SK-N-SH treated with all-trans-retinoic acid at 6 μM for 48 hours (cell line): ENCODE measurements at regions not wholly inside any gene's neighbourhood (a gene's known extent, or its start where the extent isn't known, plus 50 kb on each side); places are given as distances from the start of the nearest gene placed in this dataset.

ENCODE experiments used
- ATAC-seq: fragments of 200-7000 bp; cut with Tn5 transposase; 3 replicates; pipeline ENCODE4 v1.9.1; 2020; ENCODE audit warnings: mild to moderate bottlenecking, moderate library complexity
- ARNTL ChIP-seq: fragments of 450-650 bp; formaldehyde crosslinking; IDR thresholded peaks from 2 replicates; pipeline ENCODE4 v1.5.0; 2020; ENCODE audit warnings: low read depth, mild to moderate bottlenecking, moderate library complexity, borderline replicate concordance
- BACH2 ChIP-seq: fragments of 250-450 bp; sonication (Bioruptor Pico); IDR thresholded peaks from 2 replicates; pipeline ENCODE4 v1.9.0; 2021; ENCODE audit warnings: mild to moderate bottlenecking, borderline replicate concordance
- CSDC2 ChIP-seq: fragments of 250-450 bp; sonication (Bioruptor Pico); IDR thresholded peaks from 2 replicates; pipeline ENCODE4 v1.5.0; 2020; ENCODE audit warnings: mild to moderate bottlenecking, moderate library complexity
- OSR1 ChIP-seq: fragments of 250-450 bp; sonication (Bioruptor Pico); IDR thresholded peaks from 2 replicates; pipeline ENCODE4 v1.8.0; 2022; ENCODE audit warnings: moderate library complexity, mild to moderate bottlenecking, inconsistent platforms
- POU6F1 ChIP-seq: fragments of 250-450 bp; sonication (Bioruptor Pico); IDR thresholded peaks from 2 replicates; pipeline ENCODE4 v1.8.0; 2021; ENCODE audit warnings: low read depth, mild to moderate bottlenecking, moderate library complexity, borderline replicate concordance
- PPARA ChIP-seq: fragments of 250-450 bp; sonication (Bioruptor Pico); IDR thresholded peaks from 2 replicates; pipeline ENCODE4 v1.5.0; 2020; ENCODE audit warnings: mild to moderate bottlenecking, borderline replicate concordance
- RARB ChIP-seq: fragments of 250-450 bp; sonication (Bioruptor Pico); IDR thresholded peaks from 2 replicates; pipeline ENCODE4 v1.8.0; 2021; ENCODE audit warnings: mild to moderate bottlenecking, moderate library complexity
- TOX ChIP-seq: fragments of 250-450 bp; sonication (Bioruptor Pico); IDR thresholded peaks from 2 replicates; pipeline ENCODE4 v1.8.0; 2021; ENCODE audit warnings: mild to moderate bottlenecking, moderate library complexity, borderline replicate concordance
- ZC3H10 ChIP-seq: fragments of 250-450 bp; sonication (Bioruptor Pico); IDR thresholded peaks from 2 replicates; pipeline ENCODE4 v1.5.1; 2021; ENCODE audit warnings: mild to moderate bottlenecking, moderate library complexity
- ZFP3 ChIP-seq: fragments of 250-450 bp; sonication (Bioruptor Pico); IDR thresholded peaks from 2 replicates; pipeline ENCODE4 v1.5.0; 2020; ENCODE audit warnings: mild to moderate bottlenecking, moderate library complexity
- ZFP30 ChIP-seq: fragments of 450-650 bp; formaldehyde crosslinking; IDR thresholded peaks from 2 replicates; pipeline ENCODE4 v1.5.0; 2022; ENCODE audit warnings: mild to moderate bottlenecking, moderate library complexity
- ZNF565 ChIP-seq: fragments of 450-650 bp; formaldehyde crosslinking; conservative IDR thresholded peaks from 2 replicates; pipeline ENCODE4 v1.5.0; 2020; ENCODE audit warnings: low read depth, mild to moderate bottlenecking, moderate library complexity
- ZNF70 ChIP-seq: fragments of 450-650 bp; formaldehyde crosslinking; IDR thresholded peaks from 2 replicates; pipeline ENCODE4 v1.5.0; 2020; ENCODE audit warnings: mild to moderate bottlenecking, moderate library complexity
- ZNF8 ChIP-seq: fragments of 450-650 bp; formaldehyde crosslinking; IDR thresholded peaks from 2 replicates; pipeline ENCODE4 v1.5.0; 2020; ENCODE audit warnings: mild to moderate bottlenecking, moderate library complexity
- TF ChIP-seq, protein P1 (sequence below): fragments of 250-450 bp; sonication (Bioruptor Pico); IDR thresholded peaks from 2 replicates; pipeline ENCODE4 v1.8.0; 2020; ENCODE audit warnings: mild to moderate bottlenecking, moderate library complexity, borderline replicate concordance
- TF ChIP-seq, protein P2 (sequence below): fragments of 250-450 bp; sonication (Bioruptor Pico); IDR thresholded peaks from 2 replicates; pipeline ENCODE4 v1.5.0; 2020; ENCODE audit warnings: mild to moderate bottlenecking, moderate library complexity

DNA sequence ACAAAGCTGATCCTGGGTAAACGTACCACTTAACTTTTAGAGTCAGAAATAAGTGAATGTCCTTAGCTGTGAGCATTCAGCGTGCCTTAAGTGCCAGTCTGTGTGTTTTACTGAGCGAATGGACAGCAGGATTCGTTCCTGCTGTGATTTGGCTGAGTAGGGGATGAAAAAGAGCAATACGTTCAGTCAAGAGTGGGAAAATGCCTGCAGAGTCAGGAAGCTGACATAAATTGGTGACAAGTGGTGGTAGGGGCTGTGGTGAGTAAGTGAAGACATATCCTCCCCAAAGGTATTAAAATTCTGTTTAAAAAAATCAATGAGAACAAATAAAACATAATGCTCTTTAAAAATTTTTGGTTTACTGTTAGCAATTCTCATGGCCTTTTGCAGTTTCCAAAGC is 56.6 kb upstream of the TNIP3 start:
- ATAC-seq, result no peak
- TF ChIP-seq ZNF70 (CRISPR knock-in tag) (no peak), ZNF8 (CRISPR knock-in tag) (no peak), ZNF565 (CRISPR knock-in tag) (no peak), ARNTL (CRISPR knock-in tag) (no peak), PPARA (CRISPR knock-in tag) (no peak), RARB (no peak), ZFP30 (no peak), ZFP3 (CRISPR knock-in tag) (no peak), ZC3H10 (CRISPR knock-in tag) (no peak), BACH2 (CRISPR knock-in tag) (no peak)
- TF ChIP-seq, protein P1, sequence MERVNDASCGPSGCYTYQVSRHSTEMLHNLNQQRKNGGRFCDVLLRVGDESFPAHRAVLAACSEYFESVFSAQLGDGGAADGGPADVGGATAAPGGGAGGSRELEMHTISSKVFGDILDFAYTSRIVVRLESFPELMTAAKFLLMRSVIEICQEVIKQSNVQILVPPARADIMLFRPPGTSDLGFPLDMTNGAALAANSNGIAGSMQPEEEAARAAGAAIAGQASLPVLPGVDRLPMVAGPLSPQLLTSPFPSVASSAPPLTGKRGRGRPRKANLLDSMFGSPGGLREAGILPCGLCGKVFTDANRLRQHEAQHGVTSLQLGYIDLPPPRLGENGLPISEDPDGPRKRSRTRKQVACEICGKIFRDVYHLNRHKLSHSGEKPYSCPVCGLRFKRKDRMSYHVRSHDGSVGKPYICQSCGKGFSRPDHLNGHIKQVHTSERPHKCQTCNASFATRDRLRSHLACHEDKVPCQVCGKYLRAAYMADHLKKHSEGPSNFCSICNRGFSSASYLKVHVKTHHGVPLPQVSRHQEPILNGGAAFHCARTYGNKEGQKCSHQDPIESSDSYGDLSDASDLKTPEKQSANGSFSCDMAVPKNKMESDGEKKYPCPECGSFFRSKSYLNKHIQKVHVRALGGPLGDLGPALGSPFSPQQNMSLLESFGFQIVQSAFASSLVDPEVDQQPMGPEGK (CRISPR knock-in tag), result no peak
- TF ChIP-seq, protein P2, sequence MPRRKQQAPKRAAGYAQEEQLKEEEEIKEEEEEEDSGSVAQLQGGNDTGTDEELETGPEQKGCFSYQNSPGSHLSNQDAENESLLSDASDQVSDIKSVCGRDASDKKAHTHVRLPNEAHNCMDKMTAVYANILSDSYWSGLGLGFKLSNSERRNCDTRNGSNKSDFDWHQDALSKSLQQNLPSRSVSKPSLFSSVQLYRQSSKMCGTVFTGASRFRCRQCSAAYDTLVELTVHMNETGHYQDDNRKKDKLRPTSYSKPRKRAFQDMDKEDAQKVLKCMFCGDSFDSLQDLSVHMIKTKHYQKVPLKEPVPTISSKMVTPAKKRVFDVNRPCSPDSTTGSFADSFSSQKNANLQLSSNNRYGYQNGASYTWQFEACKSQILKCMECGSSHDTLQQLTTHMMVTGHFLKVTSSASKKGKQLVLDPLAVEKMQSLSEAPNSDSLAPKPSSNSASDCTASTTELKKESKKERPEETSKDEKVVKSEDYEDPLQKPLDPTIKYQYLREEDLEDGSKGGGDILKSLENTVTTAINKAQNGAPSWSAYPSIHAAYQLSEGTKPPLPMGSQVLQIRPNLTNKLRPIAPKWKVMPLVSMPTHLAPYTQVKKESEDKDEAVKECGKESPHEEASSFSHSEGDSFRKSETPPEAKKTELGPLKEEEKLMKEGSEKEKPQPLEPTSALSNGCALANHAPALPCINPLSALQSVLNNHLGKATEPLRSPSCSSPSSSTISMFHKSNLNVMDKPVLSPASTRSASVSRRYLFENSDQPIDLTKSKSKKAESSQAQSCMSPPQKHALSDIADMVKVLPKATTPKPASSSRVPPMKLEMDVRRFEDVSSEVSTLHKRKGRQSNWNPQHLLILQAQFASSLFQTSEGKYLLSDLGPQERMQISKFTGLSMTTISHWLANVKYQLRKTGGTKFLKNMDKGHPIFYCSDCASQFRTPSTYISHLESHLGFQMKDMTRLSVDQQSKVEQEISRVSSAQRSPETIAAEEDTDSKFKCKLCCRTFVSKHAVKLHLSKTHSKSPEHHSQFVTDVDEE (CRISPR knock-in tag), result no peak
- TF ChIP-seq, all 23 proteins: peak for 0

DNA sequence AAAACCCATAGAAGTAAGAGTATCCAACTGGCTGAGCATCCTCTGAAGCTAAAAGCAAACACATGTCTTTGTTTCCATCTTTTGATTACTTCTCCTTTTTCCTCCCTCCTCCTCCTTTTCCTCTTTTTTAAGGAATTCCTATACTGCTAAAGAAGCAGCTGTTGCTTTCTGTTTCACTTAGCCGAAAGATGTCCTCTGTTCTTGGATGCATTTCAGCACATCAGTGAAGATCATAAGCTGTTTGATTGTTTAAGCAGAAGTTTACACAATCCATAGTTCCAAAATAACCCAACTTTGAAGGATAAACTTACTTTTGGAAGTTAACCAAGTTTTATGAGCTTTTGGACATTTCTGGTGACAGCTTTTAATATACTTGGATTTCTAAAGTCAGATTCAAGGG is 55.1 kb upstream of the TNIP3 start:
- ATAC-seq, result no peak
- TF ChIP-seq RARB (no peak), CSDC2 (CRISPR knock-in tag) (no peak), OSR1 (CRISPR knock-in tag) (no peak), ZFP3 (CRISPR knock-in tag) (no peak), ZNF8 (CRISPR knock-in tag) (no peak), ARNTL (CRISPR knock-in tag) (no peak), ZFP30 (no peak)
- TF ChIP-seq, protein P1 (CRISPR knock-in tag), result no peak
- TF ChIP-seq, protein P2 (CRISPR knock-in tag), result no peak

DNA sequence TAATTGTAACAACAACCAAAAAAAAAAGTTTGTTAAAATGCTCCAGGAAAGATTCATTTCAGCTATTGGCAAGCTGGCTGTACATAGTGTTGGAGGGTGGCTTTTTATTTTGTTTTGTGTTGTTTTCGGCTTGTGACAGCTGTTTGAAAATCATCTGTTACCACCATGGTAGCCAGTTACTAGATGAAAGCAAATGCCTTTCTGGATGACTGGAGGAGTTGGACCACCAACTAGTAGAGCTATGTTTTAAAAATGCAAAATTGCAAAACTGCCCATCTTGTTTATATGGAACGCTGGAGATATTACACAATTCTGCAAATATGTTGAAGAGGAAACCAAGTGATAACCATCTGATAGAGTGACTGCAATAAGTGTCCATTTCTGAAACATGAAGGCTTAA is 53.2 kb upstream of the TNIP3 start:
- TF ChIP-seq POU6F1 (no peak), PPARA (CRISPR knock-in tag) (no peak), TOX (CRISPR knock-in tag) (no peak), ZC3H10 (CRISPR knock-in tag) (no peak), ARNTL (CRISPR knock-in tag) (no peak), BACH2 (CRISPR knock-in tag) (no peak), CSDC2 (CRISPR knock-in tag) (no peak), ZFP3 (CRISPR knock-in tag) (no peak)
- TF ChIP-seq, protein P2 (CRISPR knock-in tag), result no peak
- TF ChIP-seq, all 23 proteins: peak for 0
- ATAC-seq, result no peak
